ENCODE measurements at regions not wholly inside any gene's neighbourhood (a gene's known extent, or its start where the extent isn't known, plus 50 kb on each side); places are given as distances from the start of the nearest gene placed in this dataset.

GRCh38 chr10:105993609-105994008, 1170.9 kb downstream of the SORCS1 start:
- no peak overlapping the region for H2BK5ac ChIP-seq (ENCODE audit: low read depth, low read length, poor library complexity, severe bottlenecking)
- H3K9me1 ChIP-seq (ENCODE audit: insufficient read depth, low read length): no peaks in the 10 kb centered on the region
- intact Hi-C loops (cut with micrococcal nuclease) (no loop called here), dilution Hi-C loops (cut with HindIII; ENCODE audit: low sequenced_read_pairs, unreplicated experiment) (no loop called here), in situ Hi-C loops (cut with MboI; ENCODE audit: low sequenced_read_pairs) (no loop called here)
- no peak overlapping the region for H2BK20ac ChIP-seq (ENCODE audit: low read depth, low read length)
- H3K36me3 ChIP-seq (ENCODE audit: control insufficient read depth, insufficient read depth, low read length): no peaks in the 10 kb centered on the region
- no peak overlapping the region for H3K27ac ChIP-seq (ENCODE audit: insufficient read depth, low read length)
- H3K4ac ChIP-seq (ENCODE audit: low read depth, low read length): no peak overlapping the region
- no peak overlapping the region for H2AFZ ChIP-seq (replicated peaks; ENCODE audit: low read length, poor library complexity)
- H3K56ac ChIP-seq (ENCODE audit: extremely low read depth, insufficient read depth, low read length): no peak overlapping the region
- H4K91ac ChIP-seq (ENCODE audit: insufficient read depth, low read depth, low read length): no peak overlapping the region
- no peak overlapping the region for H3K4me2 ChIP-seq (ENCODE audit: low read depth, low read length)
- peaks cover 11% of the 10 kb centered on the region; the same call in 1 of the 2 replicates for H3K9me3 ChIP-seq (ENCODE audit: control insufficient read depth, insufficient read depth, low read length)
- H2BK120ac ChIP-seq (ENCODE audit: low read depth, low read length): no peak overlapping the region
- WGBS, 2 experiments (ENCODE audit: extremely low coverage in 2 of 2, insufficient read length in 1 of 2): no CpG with 5 or more reads among the region's 3 CpGs
- H3K4me1 ChIP-seq (ENCODE audit: control insufficient read depth, insufficient read depth, low read length): no peaks in the 10 kb centered on the region
- no peak overlapping the region for H3K4me3 ChIP-seq (ENCODE audit: insufficient read depth, low read depth, low read length)
- BruUV-seq (replicated peaks): no TSS peak
- H2AK5ac ChIP-seq (ENCODE audit: low read depth, low read length): no peak overlapping the region
- H3K27me3 ChIP-seq (ENCODE audit: control insufficient read depth, insufficient read depth, low read length): no peaks in the 10 kb centered on the region
- H3K79me1 ChIP-seq (ENCODE audit: low read depth in 1 of 2, low read length in 2 of 2): no peaks in the 10 kb centered on the region
- ATAC-seq (ENCODE audit: low read depth): no peak
- H2AK9ac ChIP-seq (replicated peaks; ENCODE audit: low read depth, low read length, poor library complexity): no peak overlapping the region
- H3K14ac ChIP-seq (replicated peaks; ENCODE audit: low read depth, low read length): no peak overlapping the region
- TF ChIP-seq, protein P1, sequence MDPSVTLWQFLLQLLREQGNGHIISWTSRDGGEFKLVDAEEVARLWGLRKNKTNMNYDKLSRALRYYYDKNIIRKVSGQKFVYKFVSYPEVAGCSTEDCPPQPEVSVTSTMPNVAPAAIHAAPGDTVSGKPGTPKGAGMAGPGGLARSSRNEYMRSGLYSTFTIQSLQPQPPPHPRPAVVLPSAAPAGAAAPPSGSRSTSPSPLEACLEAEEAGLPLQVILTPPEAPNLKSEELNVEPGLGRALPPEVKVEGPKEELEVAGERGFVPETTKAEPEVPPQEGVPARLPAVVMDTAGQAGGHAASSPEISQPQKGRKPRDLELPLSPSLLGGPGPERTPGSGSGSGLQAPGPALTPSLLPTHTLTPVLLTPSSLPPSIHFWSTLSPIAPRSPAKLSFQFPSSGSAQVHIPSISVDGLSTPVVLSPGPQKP (IDR thresholded peaks at IDR 0.05; ENCODE audit: borderline replicate concordance, low read depth, low read length): no peak
- TF ChIP-seq MAFK (IDR thresholded peaks at IDR 0.05; ENCODE audit: low read depth, low read length): no peak
- no peak for TF ChIP-seq USF2 (IDR thresholded peaks at IDR 0.05; ENCODE audit: low read depth, low read length)
- no peak for TF ChIP-seq FOS (IDR thresholded peaks at IDR 0.05; ENCODE audit: low read depth, low read length)
- no peak for TF ChIP-seq POLR2A (IDR thresholded peaks at IDR 0.05; ENCODE audit: low read depth, low read length)
- TF ChIP-seq BHLHE40 (IDR thresholded peaks at IDR 0.05; ENCODE audit: low read depth, low read length): no peak
- TF ChIP-seq CHD1 (IDR thresholded peaks at IDR 0.05; ENCODE audit: low read depth, low read length): no peak
- TF ChIP-seq MAZ (IDR thresholded peaks at IDR 0.05; ENCODE audit: borderline replicate concordance, low read depth, low read length): no peak
- no peak for TF ChIP-seq RCOR1 (IDR thresholded peaks at IDR 0.05; ENCODE audit: insufficient replicate concordance, low read length)
- no peak for TF ChIP-seq SMC3 (IDR thresholded peaks at IDR 0.05; ENCODE audit: low read depth, low read length)
- TF ChIP-seq MXI1 (IDR thresholded peaks at IDR 0.05; ENCODE audit: borderline replicate concordance, low read depth, low read length): no peak
- TF ChIP-seq CTCF (conservative IDR thresholded peaks at IDR 0.05; ENCODE audit: low read depth, low read length): no peak
- TF ChIP-seq NFE2L2 (IDR thresholded peaks at IDR 0.05; ENCODE audit: low read depth, low read length): no peak
- no peak for TF ChIP-seq RFX5 (IDR thresholded peaks at IDR 0.05; ENCODE audit: low read depth, low read length)
- no peak overlapping the region for H4K5ac ChIP-seq (ENCODE audit: low read depth, low read length)
- H3K23ac ChIP-seq (ENCODE audit: low read depth, low read length): no peak overlapping the region
- H3K9ac ChIP-seq (ENCODE audit: low read depth, low read length): no peak overlapping the region
- ChIA-PET POLR2A (ENCODE audit: unreplicated experiment) (no interaction called here), CTCF (interaction anchor here (0.5 kb wide), 1 partner anchor 1688 kb away, joined by 3 read pairs; no protein-coding TSS in a partner anchor)
- H2BK15ac ChIP-seq (ENCODE audit: low read depth, low read length): no peak overlapping the region
- H4K8ac ChIP-seq (ENCODE audit: low read depth in 2 of 2, low read length in 2 of 2): no peak overlapping the region
- no peaks in the 10 kb centered on the region for H4K20me1 ChIP-seq (ENCODE audit: insufficient read depth, low read length)
- H3K18ac ChIP-seq (ENCODE audit: low read depth, low read length): no peak overlapping the region
- no peak for DNase-seq
